ENCODE measurements at regions not wholly inside any gene's neighbourhood (a gene's known extent, or its start where the extent isn't known, plus 50 kb on each side); places are given as distances from the start of the nearest gene placed in this dataset.

GRCh38 chr18:55861266-55861665 lies 273.3 kb upstream of the TCF4 start:
- H3K27me3 Mint-ChIP-seq (ENCODE audit: low read depth in 2 of 2), result peaks cover 0 to 23% of the 10 kb centered on the region in 2 donors
- H3K27ac Mint-ChIP-seq, result no peak overlapping the region
- H3K4me1 Mint-ChIP-seq, result no peaks in the 10 kb centered on the region
- H3K36me3 Mint-ChIP-seq, result no peaks in the 10 kb centered on the region
- Histone ChIP-seq H3K4me3 (ENCODE audit: low read length) (no peak overlapping the region), H3K27me3 (ENCODE audit: control insufficient read depth, insufficient read depth, low read length) (no peaks in the 10 kb centered on the region), H3K9me3 (ENCODE audit: control insufficient read depth, insufficient read depth, low read length) (no peaks in the 10 kb centered on the region), H3K4me1 (ENCODE audit: control insufficient read depth, insufficient read depth, low read length) (no peaks in the 10 kb centered on the region), H3K27ac (ENCODE audit: low read length) (no peak overlapping the region), H3K36me3 (ENCODE audit: control insufficient read depth, insufficient read depth, low read length) (no peaks in the 10 kb centered on the region)
- TF ChIP-seq CTCF (IDR thresholded peaks at IDR 0.05), result no peak
- DNase-seq (no peak), ATAC-seq (no peak)
- 89% methylated on average over 6 of the region's 6 CpGs for WGBS (ENCODE audit: insufficient coverage)
- intact Hi-C loops (cut with micrococcal nuclease), result no loop called here
- no peak overlapping the region for H3K4me3 Mint-ChIP-seq
- no peaks in the 10 kb centered on the region for H3K9me3 Mint-ChIP-seq

- no peaks in the 10 kb centered on the region for H3K36me3 ChIP-seq (ENCODE audit: control insufficient read depth, insufficient read depth, low read length)
- Mint-ChIP-seq H3K27ac (no peak overlapping the region), H3K4me3 (no peak overlapping the region), H3K4me1 (no peaks in the 10 kb centered on the region), H3K36me3 (no peaks in the 10 kb centered on the region), H3K9me3 (peaks cover 0 to 2% of the 10 kb centered on the region in 2 donors), H3K27me3 (ENCODE audit: low read depth in 2 of 2) (peaks cover 0 to 23% of the 10 kb centered on the region in 2 donors)
- no peaks in the 10 kb centered on the region for H3K4me1 ChIP-seq (ENCODE audit: control insufficient read depth, insufficient read depth, low read length)
- no peaks in the 10 kb centered on the region for H3K27me3 ChIP-seq (ENCODE audit: control insufficient read depth, insufficient read depth, low read length)
- no peaks in the 10 kb centered on the region for H3K9me3 ChIP-seq (ENCODE audit: control insufficient read depth, insufficient read depth, low read length)
- no peak overlapping the region for H3K4me3 ChIP-seq (ENCODE audit: low read length)
- DNase-seq (no peak), ATAC-seq (no peak)
- 87% methylated on average over 15 of the region's 17 CpGs for WGBS (ENCODE audit: insufficient coverage)
- no peak for TF ChIP-seq CTCF (IDR thresholded peaks at IDR 0.05)
- no peak overlapping the region for H3K27ac ChIP-seq (ENCODE audit: low read length)
- intact Hi-C loops (cut with micrococcal nuclease), result no loop called here
Measured at GRCh38 chr18:55858661-55859515, 270.9 kb upstream of the TCF4 start.

- no peaks in the 10 kb centered on the region for H3K36me3 ChIP-seq (ENCODE audit: control insufficient read depth, insufficient read depth, low read length)
- WGBS (ENCODE audit: insufficient coverage), result 52% methylated on average over 6 of the region's 7 CpGs
- no peaks in the 10 kb centered on the region for H3K36me3 Mint-ChIP-seq
- H3K27me3 Mint-ChIP-seq (ENCODE audit: low read depth in 2 of 2), result peaks cover 0 to 23% of the 10 kb centered on the region in 2 donors
- no peaks in the 10 kb centered on the region for H3K4me1 ChIP-seq (ENCODE audit: control insufficient read depth, insufficient read depth, low read length)
- no peaks in the 10 kb centered on the region for H3K27me3 ChIP-seq (ENCODE audit: control insufficient read depth, insufficient read depth, low read length)
- H3K9me3 ChIP-seq (ENCODE audit: control insufficient read depth, insufficient read depth, low read length), result no peaks in the 10 kb centered on the region
- TF ChIP-seq CTCF (IDR thresholded peaks at IDR 0.05), result no peak
- intact Hi-C loops (cut with micrococcal nuclease), result no loop called here
- no peak overlapping the region for H3K4me3 Mint-ChIP-seq
- H3K4me1 Mint-ChIP-seq, result no peaks in the 10 kb centered on the region
- DNase-seq, result no peak
- peaks cover 0 to 2% of the 10 kb centered on the region in 2 donors for H3K9me3 Mint-ChIP-seq
- no peak overlapping the region for H3K4me3 ChIP-seq (ENCODE audit: low read length)
- H3K27ac ChIP-seq (ENCODE audit: low read length), result no peak overlapping the region
- ATAC-seq, result no peak
- H3K27ac Mint-ChIP-seq, result no peak overlapping the region
Measured at GRCh38 chr18:55857956-55858355, 270.0 kb upstream of the TCF4 start.

- peaks cover 0 to 2% of the 10 kb centered on the region in 2 donors for H3K9me3 Mint-ChIP-seq
- no peaks in the 10 kb centered on the region for H3K4me1 Mint-ChIP-seq
- no peak overlapping the region for H3K27ac Mint-ChIP-seq
- H3K4me1 ChIP-seq (ENCODE audit: control insufficient read depth, insufficient read depth, low read length), result no peaks in the 10 kb centered on the region
- no peaks in the 10 kb centered on the region for H3K36me3 ChIP-seq (ENCODE audit: control insufficient read depth, insufficient read depth, low read length)
- no peaks in the 10 kb centered on the region for H3K9me3 ChIP-seq (ENCODE audit: control insufficient read depth, insufficient read depth, low read length)
- intact Hi-C loops (cut with micrococcal nuclease), result no loop called here
- H3K27ac ChIP-seq (ENCODE audit: low read length), result no peak overlapping the region
- no peak for TF ChIP-seq CTCF (IDR thresholded peaks at IDR 0.05)
- ATAC-seq (no peak), DNase-seq (no peak)
- WGBS (ENCODE audit: insufficient coverage), result 75% methylated on average over 2 of the region's 2 CpGs
- no peaks in the 10 kb centered on the region for H3K27me3 ChIP-seq (ENCODE audit: control insufficient read depth, insufficient read depth, low read length)
- no peaks in the 10 kb centered on the region for H3K36me3 Mint-ChIP-seq
- no peak overlapping the region for H3K4me3 Mint-ChIP-seq
- H3K4me3 ChIP-seq (ENCODE audit: low read length), result no peak overlapping the region
- H3K27me3 Mint-ChIP-seq (ENCODE audit: low read depth in 2 of 2), result peaks cover 0 to 23% of the 10 kb centered on the region in 2 donors
Measured at GRCh38 chr18:55857409-55857808, 269.4 kb upstream of the TCF4 start.
